GM18502 (cell line): ENCODE measurements at regions not wholly inside any gene's neighbourhood (a gene's known extent, or its start where the extent isn't known, plus 50 kb on each side); places are given as distances from the start of the nearest gene placed in this dataset.
"Not testable (repeated sequence)": the region's sequence is repeated elsewhere in the genome, so short reads cannot be mapped to it uniquely, and the experiment has no call there.

Source experiments
- ATAC-seq: cut with Tn5 transposase; IDR thresholded peaks from one replicate; pipeline ENCODE4 v1.9.1; 2021; ENCODE audit warnings: mild to moderate bottlenecking; ENCODE audit not compliant: unreplicated experiment, poor library complexity

- peak; percentile 99 for ATAC-seq
Measured at GRCh38 chr10:38355911-38356526, 261.9 kb downstream of the ZNF37A start.

GRCh38 chr10:38356527-38356926 is 262.4 kb downstream of the ZNF37A start:
- ATAC-seq: peak; percentile 50

GRCh38 chr10:38362514-38362913 is 268.4 kb downstream of the ZNF37A start:
- not testable (repeated sequence) for ATAC-seq

GRCh38 chr10:38364073-38364472 is 269.9 kb downstream of the ZNF37A start:
- not testable (repeated sequence) for ATAC-seq

GRCh38 chr10:38365917-38366316 is 271.8 kb downstream of the ZNF37A start:
- ATAC-seq: peak; percentile 66

GRCh38 chr10:38383800-38384199 is 289.7 kb downstream of the ZNF37A start:
- ATAC-seq: not testable (repeated sequence)

- not testable (repeated sequence) for ATAC-seq
Measured at GRCh38 chr10:38386869-38387268, 292.7 kb downstream of the ZNF37A start.

GRCh38 chr10:38390725-38391124 is 296.6 kb downstream of the ZNF37A start:
- ATAC-seq: peak; percentile 78

- not testable (repeated sequence) for ATAC-seq
Measured at GRCh38 chr10:38395465-38395864, 301.3 kb downstream of the ZNF37A start.

- ATAC-seq: peak; percentile 46
Measured at GRCh38 chr10:38396178-38396954, 302.2 kb downstream of the ZNF37A start.

GRCh38 chr10:38401565-38401964 is 307.4 kb downstream of the ZNF37A start:
- not testable (repeated sequence) for ATAC-seq

- peak; percentile 99 for ATAC-seq
Measured at GRCh38 chr10:38402442-38403346, 308.6 kb downstream of the ZNF37A start.

- ATAC-seq: not testable (repeated sequence)
Measured at GRCh38 chr10:38403347-38404117, 309.4 kb downstream of the ZNF37A start.

- ATAC-seq: not testable (repeated sequence)
Measured at GRCh38 chr10:38423634-38424033, 329.5 kb downstream of the ZNF37A start.

GRCh38 chr10:38430242-38430641 is 336.1 kb downstream of the ZNF37A start:
- ATAC-seq: not testable (repeated sequence)

- ATAC-seq: not testable (repeated sequence)
Measured at GRCh38 chr10:38437359-38437758, 343.2 kb downstream of the ZNF37A start.

- ATAC-seq: not testable (repeated sequence)
Measured at GRCh38 chr10:38448614-38449355, 354.6 kb downstream of the ZNF37A start.

GRCh38 chr10:38449618-38450017 is 355.5 kb downstream of the ZNF37A start:
- not testable (repeated sequence) for ATAC-seq

GRCh38 chr10:38450372-38451057 is 356.4 kb downstream of the ZNF37A start:
- ATAC-seq: not testable (repeated sequence)
